NCI-H2196 treated with DMSO at 0.1 percent for 48 hours (cell line): ENCODE measurements at regions not wholly inside any gene's neighbourhood (a gene's known extent, or its start where the extent isn't known, plus 50 kb on each side); places are given as distances from the start of the nearest gene placed in this dataset.

Experiments
- DNase-seq: peaks from one replicate; lab custom pipeline; 2025; ENCODE audit not compliant: unreplicated experiment; lab: John Stamatoyannopoulos, UW

DNA sequence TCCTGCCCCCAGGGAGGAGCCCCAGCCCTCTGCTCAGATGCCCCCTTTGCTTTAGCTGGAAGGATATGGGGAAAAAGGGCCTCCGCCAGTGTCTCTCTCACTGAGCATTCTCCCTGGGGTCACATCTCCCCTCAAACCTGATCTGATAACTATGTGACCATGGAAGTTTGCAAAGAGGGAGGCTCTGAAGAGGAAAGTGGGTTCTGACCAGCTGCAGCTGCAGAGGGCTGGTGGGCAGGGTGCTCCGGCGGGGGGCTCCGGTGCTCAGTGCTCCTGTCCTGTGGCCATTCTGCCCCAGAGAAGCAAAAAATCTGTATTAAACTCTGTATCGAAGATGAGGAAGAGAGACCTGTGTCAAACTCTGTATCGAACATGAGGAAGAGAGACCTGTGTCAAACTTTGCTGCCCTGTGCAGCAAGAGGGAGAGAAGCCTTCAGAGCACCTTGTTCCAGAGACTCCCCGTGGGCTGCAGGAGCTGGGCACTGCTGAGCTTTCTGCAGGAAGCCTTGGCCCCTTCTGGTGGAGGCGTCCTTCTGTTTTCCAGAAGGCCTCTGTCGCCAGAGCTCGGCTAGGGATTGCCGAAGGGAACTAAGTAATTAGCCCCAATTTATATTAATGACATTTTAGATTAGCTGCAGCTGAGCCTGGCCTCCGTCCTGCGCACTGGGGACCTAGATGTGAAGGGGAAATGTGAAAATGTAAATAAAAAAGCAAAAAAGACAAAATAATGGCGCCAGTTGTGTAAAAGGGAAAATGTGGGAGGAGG, 186.2 kb upstream of the C1orf174 start:
- DNase-seq = no peak

DNA sequence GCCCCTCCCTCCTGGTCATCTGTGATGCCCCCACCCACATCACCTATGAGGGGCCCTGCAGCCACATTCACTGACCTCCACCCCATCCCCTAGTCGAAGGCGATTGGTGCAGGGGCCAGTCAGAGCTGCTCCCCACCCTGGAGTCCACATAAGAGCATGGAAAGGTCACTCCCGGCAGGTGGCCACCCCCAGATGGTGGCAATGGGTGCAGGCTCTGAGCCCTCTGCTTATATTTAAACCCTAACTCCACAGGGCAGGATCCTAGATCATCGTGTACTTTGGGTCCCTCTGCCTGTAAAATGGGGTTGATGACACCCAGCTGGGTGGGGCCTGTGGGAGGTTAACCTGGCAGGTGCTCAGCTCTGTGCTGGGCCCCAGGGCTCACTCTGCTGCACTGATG, 186.8 kb upstream of the C1orf174 start:
- no peak for DNase-seq

- DNase-seq = no peak
Observed at GRCh38 chr1:4087530-4088420, 187.7 kb upstream of the C1orf174 start.

GRCh38 chr1:4088676-4089075, 188.6 kb upstream of the C1orf174 start:
- no peak for DNase-seq

GRCh38 chr1:4089421-4090175, 189.5 kb upstream of the C1orf174 start:
- no peak for DNase-seq

DNA sequence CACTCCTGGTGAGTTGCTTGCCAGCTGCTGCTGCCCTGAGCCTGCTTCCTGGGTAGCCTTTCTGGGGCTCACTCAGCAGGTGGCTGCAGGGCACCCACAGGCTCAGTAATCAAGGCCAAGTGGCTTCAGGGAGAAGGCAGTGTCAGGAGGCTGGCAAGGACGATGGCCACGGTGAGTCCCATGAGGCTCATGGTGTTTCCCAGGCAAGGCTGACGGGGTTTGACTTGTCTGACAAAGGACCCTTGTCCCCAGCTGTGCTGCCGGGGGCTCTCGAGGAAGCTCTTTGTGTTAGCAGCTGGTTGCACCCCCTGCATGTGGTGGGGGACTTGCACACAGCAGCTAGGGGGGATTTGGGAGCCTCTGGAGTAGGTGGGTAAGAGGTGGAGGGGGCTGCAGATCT, 190.5 kb upstream of the C1orf174 start:
- DNase-seq = no peak

GRCh38 chr1:4090976-4091660, 191.0 kb upstream of the C1orf174 start:
- DNase-seq = no peak

GRCh38 chr1:4091996-4092395, 191.9 kb upstream of the C1orf174 start:
- no peak for DNase-seq

DNA sequence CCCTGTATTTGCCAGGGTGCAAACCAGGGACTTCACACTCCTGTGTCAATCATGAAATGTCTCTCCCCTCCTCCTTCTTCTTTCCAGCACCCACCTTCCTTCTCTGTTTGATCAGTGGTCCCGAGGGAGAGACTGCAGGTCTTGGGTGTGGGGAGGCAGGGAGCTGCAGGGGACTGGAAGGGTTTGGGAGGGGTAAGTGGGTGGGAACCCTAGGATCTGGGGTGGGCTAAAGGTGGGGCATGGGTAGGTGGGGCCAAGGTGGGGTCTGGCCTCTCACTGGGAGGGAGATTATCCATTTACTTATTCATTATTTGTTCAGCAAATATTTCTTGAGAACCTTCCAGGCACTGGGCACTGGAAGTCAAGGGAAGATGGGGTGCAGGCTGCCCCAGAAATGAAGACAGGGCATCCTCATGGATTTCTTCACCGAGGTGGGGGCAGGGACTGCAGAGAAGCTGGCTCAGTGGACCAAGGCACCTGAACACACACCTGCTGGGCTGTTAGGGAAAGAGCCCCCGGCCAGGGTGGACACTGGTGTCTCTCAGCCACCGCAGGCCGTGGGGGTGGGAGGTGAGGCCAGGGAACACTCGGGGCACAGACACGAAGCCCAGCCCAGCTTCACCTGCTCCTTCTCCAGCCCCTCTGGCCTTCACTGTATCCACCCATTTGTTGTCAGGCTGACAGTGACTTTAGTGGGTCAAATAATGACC, 193.9 kb upstream of the C1orf174 start:
- no peak for DNase-seq

- DNase-seq = no peak
Observed at GRCh38 chr1:4095433-4095971, 195.4 kb upstream of the C1orf174 start.

DNA sequence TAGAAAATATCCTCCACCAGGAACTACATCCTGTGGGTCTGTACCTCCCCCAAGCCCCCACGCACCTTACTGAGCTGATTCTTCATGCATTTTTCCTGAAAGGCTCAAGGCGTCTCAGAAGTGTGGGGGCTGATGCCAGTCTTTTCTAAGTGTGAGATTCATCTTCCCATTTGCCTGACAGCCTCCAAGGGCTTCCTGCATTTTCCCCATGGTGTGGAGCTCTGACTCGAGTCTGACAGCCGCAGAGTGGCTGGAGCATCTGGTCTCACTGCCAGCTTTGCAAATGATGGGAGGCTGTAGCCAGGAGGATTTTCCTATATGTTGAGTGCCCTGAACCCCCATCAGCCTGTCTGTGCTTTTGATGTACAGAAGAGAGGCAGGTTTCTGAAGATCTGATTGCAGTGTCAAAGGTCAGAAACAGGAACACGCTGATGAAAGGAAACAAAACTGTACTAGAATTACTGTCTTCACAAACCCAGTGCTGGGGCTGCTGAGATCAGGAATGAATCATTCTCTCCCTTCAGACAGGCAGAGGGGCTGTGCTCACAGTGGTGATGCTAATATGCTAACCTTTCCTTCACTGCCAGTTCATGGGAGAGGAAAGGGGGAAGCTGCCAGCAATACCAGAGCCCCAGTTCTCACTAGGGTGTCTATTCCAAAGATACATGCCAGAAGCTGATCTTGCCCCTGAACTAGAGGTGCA, 201.5 kb upstream of the C1orf174 start:
- no peak for DNase-seq

- no peak for DNase-seq
Observed at GRCh38 chr1:4105300-4105880, 205.3 kb upstream of the C1orf174 start.

DNA sequence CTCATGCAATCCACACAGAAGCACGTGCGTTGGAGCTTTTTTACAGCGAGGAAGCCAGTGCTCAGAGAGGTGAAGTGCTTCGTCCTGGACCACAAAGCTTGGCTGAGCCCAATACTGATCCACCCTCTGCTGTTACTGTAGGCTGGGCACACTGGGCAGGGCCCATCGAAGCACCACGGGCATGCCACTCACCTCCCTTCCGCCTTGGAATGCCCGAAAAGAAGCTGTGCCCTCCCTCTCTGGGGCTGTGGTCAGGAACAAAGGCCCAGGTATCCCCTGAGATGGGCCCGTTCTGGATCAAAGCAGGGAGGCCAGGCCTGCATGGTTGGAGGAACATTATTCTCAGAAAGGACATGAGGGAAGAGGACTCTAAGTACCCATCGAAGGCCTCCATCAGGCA, 206.7 kb upstream of the C1orf174 start:
- DNase-seq = no peak

GRCh38 chr1:4107291-4107690, 207.2 kb upstream of the C1orf174 start:
- no peak for DNase-seq

DNA sequence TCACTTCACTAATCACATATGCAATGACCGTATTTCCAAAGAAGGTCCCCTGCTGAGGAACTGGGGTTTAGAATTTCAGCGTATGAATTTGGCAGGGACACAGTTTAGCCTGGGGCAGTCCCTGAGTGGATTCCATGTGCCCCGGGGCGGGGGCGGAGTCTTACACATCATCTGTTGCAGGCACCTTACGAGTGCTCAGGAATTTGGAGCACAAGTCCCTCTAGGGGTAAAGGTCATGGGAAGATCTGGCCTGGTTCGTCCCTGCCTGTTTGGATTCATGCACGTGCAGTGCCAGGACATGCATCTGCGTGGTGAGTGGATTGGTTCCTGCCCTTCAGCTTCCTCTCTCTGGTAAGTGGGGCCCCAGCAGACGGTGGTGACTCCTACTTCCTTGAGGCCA, 208.3 kb upstream of the C1orf174 start:
- DNase-seq = no peak

DNA sequence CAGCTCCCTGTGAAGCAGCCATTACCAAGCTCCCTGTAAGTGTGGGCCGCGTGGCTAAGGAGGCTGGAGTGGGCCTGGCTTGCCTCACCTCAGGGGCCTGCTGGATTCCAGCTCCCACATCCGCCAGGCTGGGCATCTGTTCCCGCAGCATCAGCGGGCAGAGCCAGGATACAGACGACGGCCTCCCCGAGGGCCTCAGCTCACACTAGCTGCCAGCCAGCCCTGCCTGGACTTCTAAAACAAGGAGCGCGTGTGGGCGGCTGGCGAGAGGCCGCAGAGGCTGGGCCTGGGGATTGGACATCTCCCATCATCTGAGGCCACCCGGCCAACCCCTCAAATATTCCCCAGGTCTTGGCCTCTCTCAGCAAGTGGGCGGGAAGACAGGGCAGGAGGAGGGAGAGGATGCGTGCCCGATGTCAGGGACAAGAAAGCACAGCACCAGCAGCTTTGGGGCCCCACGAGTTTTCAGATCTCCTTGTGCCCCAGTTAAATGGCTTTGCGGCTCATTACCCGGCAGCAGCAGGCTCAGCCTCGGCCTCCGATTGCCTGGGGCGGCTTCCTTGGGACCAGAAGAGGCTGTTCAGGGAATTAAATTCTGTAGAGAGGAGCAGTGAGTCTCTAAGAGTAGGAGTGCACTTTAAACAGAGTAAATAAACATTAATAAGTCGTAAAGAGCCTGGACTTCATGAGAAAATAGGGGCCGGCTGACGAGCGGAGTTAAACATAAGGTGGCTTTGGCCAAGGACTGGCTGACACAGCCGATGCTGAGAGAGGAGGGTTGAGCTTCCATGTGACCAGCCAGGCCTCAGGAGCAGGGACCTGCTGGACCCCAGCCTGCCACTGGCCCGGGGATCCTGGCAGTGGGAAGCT, 208.9 kb upstream of the C1orf174 start:
- DNase-seq = no peak

- DNase-seq = no peak
Observed at GRCh38 chr1:4109628-4109940, 209.5 kb upstream of the C1orf174 start.

- DNase-seq = no peak
Observed at GRCh38 chr1:4110888-4111287, 210.8 kb upstream of the C1orf174 start.
